Mammary epithelial cell (primary cell): ENCODE measurements at regions not wholly inside any gene's neighbourhood (a gene's known extent, or its start where the extent isn't known, plus 50 kb on each side); places are given as distances from the start of the nearest gene placed in this dataset.

ENCODE experiments used
- EZH2 ChIP-seq: IDR thresholded peaks from 2 replicates; pipeline ENCODE4 v1.6.1; 2012; ENCODE audit warnings: low read length, inconsistent platforms, borderline replicate concordance
- TF ChIP-seq, protein P1 (sequence below), 2 donors: IDR thresholded peaks in 1 of 2; conservative IDR thresholded peaks in 1 of 2; 2 replicates each; pipeline ENCODE4 v1.5.1; 2011 to 2012; ENCODE audit warnings: inconsistent platforms in 2 of 2, low read length in 2 of 2, mild to moderate bottlenecking in 2 of 2, control low read depth in 1 of 2, low read depth in 1 of 2; ENCODE audit not compliant: insufficient read depth in 1 of 2; ENCODE audit errors: extremely low read depth in 1 of 2

DNA sequence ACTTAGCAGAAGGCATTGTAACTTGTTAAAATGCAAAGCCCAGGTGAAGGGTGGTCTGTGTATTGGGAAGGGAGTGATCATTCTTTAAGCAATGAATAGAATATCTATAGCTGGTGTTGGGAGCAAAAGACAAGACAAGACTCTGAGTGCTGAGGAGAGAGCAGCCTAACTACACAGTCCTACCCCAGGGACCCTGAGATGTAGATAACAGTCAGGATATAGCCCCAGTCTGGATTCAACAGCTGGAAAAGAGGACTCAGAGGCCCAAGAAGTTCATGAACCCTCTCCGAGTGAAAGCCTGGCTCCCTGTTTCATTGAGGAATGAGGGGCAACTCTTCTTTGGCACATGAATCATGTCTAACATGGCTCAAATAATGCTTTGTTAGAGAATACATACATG lies 310.7 kb upstream of the SLC14A2 start:
- TF ChIP-seq, protein P1, sequence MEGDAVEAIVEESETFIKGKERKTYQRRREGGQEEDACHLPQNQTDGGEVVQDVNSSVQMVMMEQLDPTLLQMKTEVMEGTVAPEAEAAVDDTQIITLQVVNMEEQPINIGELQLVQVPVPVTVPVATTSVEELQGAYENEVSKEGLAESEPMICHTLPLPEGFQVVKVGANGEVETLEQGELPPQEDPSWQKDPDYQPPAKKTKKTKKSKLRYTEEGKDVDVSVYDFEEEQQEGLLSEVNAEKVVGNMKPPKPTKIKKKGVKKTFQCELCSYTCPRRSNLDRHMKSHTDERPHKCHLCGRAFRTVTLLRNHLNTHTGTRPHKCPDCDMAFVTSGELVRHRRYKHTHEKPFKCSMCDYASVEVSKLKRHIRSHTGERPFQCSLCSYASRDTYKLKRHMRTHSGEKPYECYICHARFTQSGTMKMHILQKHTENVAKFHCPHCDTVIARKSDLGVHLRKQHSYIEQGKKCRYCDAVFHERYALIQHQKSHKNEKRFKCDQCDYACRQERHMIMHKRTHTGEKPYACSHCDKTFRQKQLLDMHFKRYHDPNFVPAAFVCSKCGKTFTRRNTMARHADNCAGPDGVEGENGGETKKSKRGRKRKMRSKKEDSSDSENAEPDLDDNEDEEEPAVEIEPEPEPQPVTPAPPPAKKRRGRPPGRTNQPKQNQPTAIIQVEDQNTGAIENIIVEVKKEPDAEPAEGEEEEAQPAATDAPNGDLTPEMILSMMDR (conservative IDR thresholded peaks at IDR 0.05 in 1 of 2, IDR thresholded peaks at IDR 0.05 in 1 of 2; ENCODE audit: extremely low read depth in 1 of 2, insufficient read depth in 1 of 2, low read depth in 1 of 2, low read length in 2 of 2), result no peak
- no peak for TF ChIP-seq EZH2
